ENCODE measurements at regions not wholly inside any gene's neighbourhood (a gene's known extent, or its start where the extent isn't known, plus 50 kb on each side); places are given as distances from the start of the nearest gene placed in this dataset.

DNA sequence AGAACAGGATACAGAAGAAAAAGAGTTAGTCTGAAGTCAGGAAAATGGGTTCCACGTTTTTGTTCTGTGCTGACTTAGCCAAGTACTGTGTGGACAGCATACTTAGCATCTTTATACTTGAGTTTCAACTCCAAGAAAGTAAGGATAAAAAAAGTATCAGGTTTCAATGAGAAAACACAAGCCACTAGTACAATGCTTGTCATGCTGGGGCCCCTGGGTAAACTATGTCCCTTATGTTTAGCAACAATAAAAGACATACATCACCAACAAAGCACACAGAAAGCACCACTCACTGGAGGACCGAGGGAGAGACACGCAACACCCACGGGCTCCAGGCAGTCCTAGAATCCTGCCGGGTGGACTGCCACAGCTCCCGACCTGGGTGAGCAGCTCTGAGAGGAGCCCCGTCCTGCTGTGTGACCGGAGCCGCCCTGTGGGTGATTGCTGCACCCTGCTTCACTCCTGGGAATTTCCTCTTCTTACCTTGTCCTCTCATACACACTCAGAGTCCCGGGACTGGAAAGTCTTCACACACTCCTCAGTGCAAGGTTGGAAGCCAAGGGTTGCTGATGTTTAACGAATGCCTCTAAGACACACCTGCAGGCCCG lies 890.5 kb downstream of the BRD1 start:
- Histone ChIP-seq H3K36me3 (no peaks in the 10 kb centered on the region), H3K9me3 (peaks cover 0 to 11% (median 2%) of the 10 kb centered on the region in 4 donors), H3K4me3 (no peak overlapping the region), H3K4me1 (peaks cover 0 to 19% (median 0%) of the 10 kb centered on the region in 4 donors), H3K27me3 (no peaks in the 10 kb centered on the region), H3K27ac (no peak overlapping the region)
- TF ChIP-seq POLR2A (IDR thresholded peaks at IDR 0.05): no peak
- DNase-seq (ENCODE audit: low spot score in 2 of 2): no peak
- WGBS, 2 donors: 77 to 80% methylated on average over 12 of the region's 12 CpGs

DNA sequence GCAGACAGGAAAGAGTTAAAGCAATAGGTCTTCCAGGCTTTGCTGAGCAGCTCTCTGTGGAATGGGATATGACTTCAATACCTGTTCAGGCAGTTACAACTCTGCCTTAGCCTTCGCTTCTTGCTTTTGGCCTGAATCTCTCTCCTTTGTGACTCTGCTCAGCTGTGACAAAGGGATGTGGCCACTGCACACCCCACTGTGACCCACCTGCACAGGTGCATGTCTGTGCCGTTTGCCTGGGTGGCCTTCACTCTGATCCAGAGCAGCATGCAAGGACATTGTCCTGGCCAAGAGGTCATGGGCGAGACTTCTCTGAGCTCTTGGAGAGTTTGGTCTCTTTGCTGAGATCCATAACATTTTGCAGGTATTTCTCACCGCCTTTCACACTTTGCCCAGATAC lies 891.3 kb downstream of the BRD1 start:
- H3K9me3 ChIP-seq: peaks cover 0 to 11% (median 2%) of the 10 kb centered on the region in 4 donors
- no peak overlapping the region for H3K27ac ChIP-seq
- DNase-seq (ENCODE audit: low spot score in 2 of 2): no peak
- no peak overlapping the region for H3K4me3 ChIP-seq
- TF ChIP-seq, protein P1, sequence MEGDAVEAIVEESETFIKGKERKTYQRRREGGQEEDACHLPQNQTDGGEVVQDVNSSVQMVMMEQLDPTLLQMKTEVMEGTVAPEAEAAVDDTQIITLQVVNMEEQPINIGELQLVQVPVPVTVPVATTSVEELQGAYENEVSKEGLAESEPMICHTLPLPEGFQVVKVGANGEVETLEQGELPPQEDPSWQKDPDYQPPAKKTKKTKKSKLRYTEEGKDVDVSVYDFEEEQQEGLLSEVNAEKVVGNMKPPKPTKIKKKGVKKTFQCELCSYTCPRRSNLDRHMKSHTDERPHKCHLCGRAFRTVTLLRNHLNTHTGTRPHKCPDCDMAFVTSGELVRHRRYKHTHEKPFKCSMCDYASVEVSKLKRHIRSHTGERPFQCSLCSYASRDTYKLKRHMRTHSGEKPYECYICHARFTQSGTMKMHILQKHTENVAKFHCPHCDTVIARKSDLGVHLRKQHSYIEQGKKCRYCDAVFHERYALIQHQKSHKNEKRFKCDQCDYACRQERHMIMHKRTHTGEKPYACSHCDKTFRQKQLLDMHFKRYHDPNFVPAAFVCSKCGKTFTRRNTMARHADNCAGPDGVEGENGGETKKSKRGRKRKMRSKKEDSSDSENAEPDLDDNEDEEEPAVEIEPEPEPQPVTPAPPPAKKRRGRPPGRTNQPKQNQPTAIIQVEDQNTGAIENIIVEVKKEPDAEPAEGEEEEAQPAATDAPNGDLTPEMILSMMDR (IDR thresholded peaks at IDR 0.05): no peak
- no peak for TF ChIP-seq POLR2A (IDR thresholded peaks at IDR 0.05)
- no peak for TF ChIP-seq EP300 (IDR thresholded peaks at IDR 0.05)
- no peaks in the 10 kb centered on the region for H3K27me3 ChIP-seq
- H3K36me3 ChIP-seq: no peaks in the 10 kb centered on the region
- peaks cover 0 to 19% (median 0%) of the 10 kb centered on the region in 4 donors for H3K4me1 ChIP-seq
- 89 to 92% methylated on average over 4 of the region's 4 CpGs for WGBS, 2 donors

DNA sequence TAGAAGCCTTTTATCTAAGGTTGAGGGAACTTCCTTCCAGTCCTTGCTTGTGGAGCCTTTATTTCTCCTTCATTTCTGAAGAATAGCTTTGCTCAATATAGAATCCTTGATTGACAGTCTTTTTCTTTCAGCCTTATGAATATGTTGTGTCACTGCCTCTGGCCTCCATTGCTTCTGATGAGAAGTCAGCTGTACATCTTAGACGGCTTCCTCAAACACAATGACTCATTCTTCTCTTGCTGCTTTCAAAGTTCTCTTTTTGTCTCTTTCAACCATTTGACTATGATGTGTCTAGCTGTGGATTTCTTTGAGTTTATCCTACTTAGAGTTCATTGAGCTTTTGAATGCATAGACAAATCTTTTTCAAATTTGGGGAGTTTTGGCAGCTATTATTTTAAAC lies 893.2 kb downstream of the BRD1 start:
- peaks cover 0 to 17% (median 0%) of the 10 kb centered on the region in 4 donors for H3K4me1 ChIP-seq
- no peaks in the 10 kb centered on the region for H3K27me3 ChIP-seq
- no peak overlapping the region for H3K27ac ChIP-seq
- WGBS, 2 donors: 52 to 55% methylated on average over 1 of the region's 1 CpG
- no peaks in the 10 kb centered on the region for H3K36me3 ChIP-seq
- no peak for DNase-seq (ENCODE audit: low spot score in 2 of 2)
- no peak overlapping the region for H3K4me3 ChIP-seq
- TF ChIP-seq EP300 (IDR thresholded peaks at IDR 0.05): no peak
- no peak for TF ChIP-seq POLR2A (IDR thresholded peaks at IDR 0.05)
- TF ChIP-seq, protein P1 (IDR thresholded peaks at IDR 0.05): no peak
- peaks cover 0 to 11% (median 2%) of the 10 kb centered on the region in 4 donors for H3K9me3 ChIP-seq

DNA sequence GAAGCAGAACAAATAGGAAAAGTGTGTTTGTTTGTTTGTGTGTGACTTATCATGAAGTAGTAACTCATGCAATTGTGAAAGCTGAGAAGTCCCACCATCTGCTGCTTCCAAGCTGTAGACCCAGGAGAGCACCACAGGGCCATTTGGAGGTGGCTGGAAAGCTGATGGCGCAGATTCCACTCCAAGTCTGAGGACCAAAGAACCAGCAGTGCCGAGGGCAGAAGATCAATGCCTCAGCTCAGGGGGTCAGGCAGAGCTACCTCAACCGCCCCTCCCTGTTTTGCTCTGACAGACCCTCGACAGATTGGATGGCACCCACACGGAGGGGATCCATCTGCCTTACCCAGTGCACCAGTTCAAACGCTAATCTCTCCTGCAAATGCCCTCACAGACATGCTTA lies 896.2 kb downstream of the BRD1 start:
- Histone ChIP-seq H3K27me3 (no peaks in the 10 kb centered on the region), H3K9me3 (peaks cover 0 to 11% (median 2%) of the 10 kb centered on the region in 4 donors), H3K36me3 (no peaks in the 10 kb centered on the region), H3K27ac (no peak overlapping the region), H3K4me3 (no peak overlapping the region), H3K4me1 (no peaks in the 10 kb centered on the region)
- TF ChIP-seq, protein P1 (IDR thresholded peaks at IDR 0.05): no peak
- TF ChIP-seq EP300 (IDR thresholded peaks at IDR 0.05) (no peak), POLR2A (IDR thresholded peaks at IDR 0.05) (no peak)
- WGBS, 2 donors: 78 to 95% methylated on average over 6 of the region's 6 CpGs
- DNase-seq (ENCODE audit: low spot score in 2 of 2): no peak

DNA sequence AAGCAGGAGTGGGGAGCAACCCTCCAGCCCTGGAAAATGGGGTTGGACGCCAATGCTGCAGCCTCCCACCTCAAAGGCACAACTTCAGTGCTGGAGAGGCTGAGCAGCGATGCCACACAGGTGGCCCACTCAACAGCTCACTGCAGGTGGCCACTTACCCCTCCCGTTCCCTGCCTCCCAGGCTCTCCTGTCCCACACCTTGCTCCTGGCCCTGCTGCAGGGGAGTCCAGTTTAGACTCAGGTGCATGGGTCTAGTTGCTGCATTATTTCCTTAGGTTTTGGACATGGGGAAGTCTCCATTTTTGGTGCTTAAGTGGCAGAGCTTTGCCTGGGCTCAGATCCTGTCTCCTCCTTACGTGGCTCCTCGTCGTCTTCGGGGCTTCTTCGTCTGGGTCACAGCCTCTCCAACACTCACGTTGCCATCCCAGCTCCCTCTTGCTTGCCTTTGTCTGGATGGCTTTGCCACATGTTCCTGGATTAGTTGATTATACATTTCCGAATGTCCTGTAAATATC lies 898.3 kb downstream of the BRD1 start:
- Histone ChIP-seq H3K36me3 (no peaks in the 10 kb centered on the region), H3K4me1 (no peaks in the 10 kb centered on the region), H3K27ac (no peak overlapping the region), H3K4me3 (no peak overlapping the region), H3K9me3 (peaks cover 0 to 6% (median 1%) of the 10 kb centered on the region in 4 donors), H3K27me3 (no peaks in the 10 kb centered on the region)
- 86 to 95% methylated on average over 10 of the region's 10 CpGs for WGBS, 2 donors
- TF ChIP-seq, protein P1 (IDR thresholded peaks at IDR 0.05): no peak
- TF ChIP-seq EP300 (IDR thresholded peaks at IDR 0.05) (no peak), POLR2A (IDR thresholded peaks at IDR 0.05) (no peak)
- DNase-seq (ENCODE audit: low spot score in 2 of 2): no peak

Data from tibial nerve (tissue), 4 donors.